ENCODE measurements at regions not wholly inside any gene's neighbourhood (a gene's known extent, or its start where the extent isn't known, plus 50 kb on each side); places are given as distances from the start of the nearest gene placed in this dataset.

DNA sequence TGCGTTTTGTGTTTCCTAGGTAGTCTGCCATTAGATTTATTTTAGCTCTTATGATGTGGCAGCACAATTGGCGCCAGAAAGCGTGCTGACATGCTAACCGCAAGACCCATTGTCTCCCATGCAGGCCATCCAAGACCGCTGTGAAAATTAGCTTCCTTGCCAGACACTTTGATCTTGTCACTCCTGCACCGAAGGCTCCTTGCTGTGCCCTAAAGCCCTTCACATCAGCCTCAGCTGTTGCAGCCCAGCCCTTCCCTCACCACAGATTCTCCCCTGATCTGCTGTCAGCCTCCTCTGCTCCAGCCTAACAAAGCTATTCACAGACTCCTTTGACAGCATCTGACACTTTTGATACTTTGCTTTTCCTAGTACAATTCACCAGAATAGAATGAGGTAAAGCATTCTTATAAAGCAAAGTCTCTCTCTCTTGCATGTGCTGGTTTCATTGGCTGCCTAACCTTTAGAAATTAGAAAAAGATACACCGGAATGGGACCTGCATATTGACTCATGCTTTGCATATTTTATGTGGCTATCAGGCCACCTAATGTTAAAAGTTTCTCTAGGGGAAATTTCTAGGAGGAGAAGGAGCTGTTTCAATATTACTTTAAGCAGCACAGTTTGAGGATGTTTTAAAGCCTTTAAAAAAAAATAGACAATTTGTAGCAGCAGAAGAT lies 280.3 kb upstream of the FMN2 start:
- Histone ChIP-seq H3K79me2 (ENCODE audit: control insufficient read depth in 1 of 2, insufficient read depth in 2 of 2, low read length in 2 of 2) (no peaks in the 10 kb centered on the region), H2BK120ac (replicated peaks; ENCODE audit: low read depth, low read length) (no peak overlapping the region), H2BK12ac (ENCODE audit: low read depth, low read length) (no peak overlapping the region), H2BK5ac (ENCODE audit: low read depth, low read length) (0 out of 2 replicates have a peak overlapping the region, but pooled peaks have one; percentile 36), H3K18ac (ENCODE audit: extremely low read depth, low read length) (no peak overlapping the region), H3K4ac (replicated peaks; ENCODE audit: insufficient read length, low read depth, low read length) (no peak overlapping the region), H3K56ac (replicated peaks; ENCODE audit: insufficient read length, low read depth, low read length) (no peak overlapping the region), H3K36me3 (ENCODE audit: control insufficient read depth in 2 of 4, insufficient read depth in 4 of 4, low read length in 3 of 4) (no peaks in the 10 kb centered on the region), H3K79me1 (ENCODE audit: low read depth, low read length) (no peaks in the 10 kb centered on the region), H3K27me3 (replicated peaks in 1 of 4; ENCODE audit: control insufficient read depth in 3 of 4, extremely low read depth in 1 of 4, insufficient read depth in 3 of 4, low read length in 3 of 4) (no peaks in the 10 kb centered on the region), H2AFZ (ENCODE audit: low read length) (no peak overlapping the region), H3K27ac (ENCODE audit: low read depth, low read length) (no peak overlapping the region), H4K8ac (ENCODE audit: extremely low read depth, insufficient read depth, low read length) (no peak overlapping the region), H3K4me3 (ENCODE audit: extremely low read depth in 1 of 4, insufficient read depth in 2 of 4, low read depth in 3 of 4, low read length in 4 of 4) (no peak overlapping the region), H4K5ac (ENCODE audit: insufficient read length, low read depth, low read length) (no peak overlapping the region), H3K9me3 (ENCODE audit: insufficient read depth in 2 of 2, low read depth in 1 of 2, low read length in 1 of 2) (no peaks in the 10 kb centered on the region), H3K23ac (ENCODE audit: insufficient read length) (no peak overlapping the region), H4K20me1 (replicated peaks in 1 of 2; ENCODE audit: control insufficient read depth in 1 of 2, insufficient read depth in 2 of 2, low read length in 2 of 2) (no peaks in the 10 kb centered on the region), H3K14ac (ENCODE audit: insufficient read length) (no peak overlapping the region), H2AK5ac (ENCODE audit: low read depth, low read length) (no peak overlapping the region; the same call in 1 of the 2 replicates), H2BK15ac (ENCODE audit: low read length) (no peak overlapping the region; the same call in 1 of the 2 replicates), H3K23me2 (ENCODE audit: low read depth, low read length) (no peaks in the 10 kb centered on the region; the same call in 1 of the 2 replicates), H2BK20ac (ENCODE audit: low read length) (no peak overlapping the region), H3K4me2 (ENCODE audit: insufficient read depth in 1 of 2, low read depth in 2 of 2, low read length in 2 of 2) (no peak overlapping the region; a peak in 1 of 4 replicates), H4K91ac (replicated peaks; ENCODE audit: insufficient read length, low read length) (no peak overlapping the region), H3K4me1 (replicated peaks in 1 of 4; ENCODE audit: control insufficient read depth in 3 of 4, insufficient read depth in 4 of 4, low read length in 3 of 4) (peaks cover 0 to 27% (median 22%) of the 10 kb centered on the region in 4 experiments; a peak in 6 of 7 replicates), H3K9ac (replicated peaks in 1 of 4; ENCODE audit: extremely low read depth in 1 of 4, low read depth in 3 of 4, low read length in 3 of 4) (no peak overlapping the region)
- FAIRE-seq (peak; percentile 7), DNase-seq (ENCODE audit: low read depth in 1 of 2, low spot score in 2 of 2) (no peak)
- ChIA-PET CTCF (ENCODE audit: partially characterized antibody) (interaction anchor here (0.7 to 2.1 kb wide), 3 partner anchors 8 to 215 kb away, joined by 3 to 13 read pairs (median 3); no protein-coding TSS in a partner anchor), POLR2A (ENCODE audit: partially characterized antibody) (interaction anchor here (0.7 kb wide), 1 partner anchor 15 kb away, joined by 3 read pairs; no protein-coding TSS in a partner anchor)
- WGBS, 2 experiments (ENCODE audit: extremely low coverage in 1 of 2, insufficient coverage in 1 of 2, insufficient read length in 1 of 2, insufficient replicate concordance in 2 of 2, low coverage in 1 of 2, low lambda C conversion rate in 2 of 2, missing lambda C conversion rate in 1 of 2), result 59% methylated on average over 7 of the region's 7 CpGs; no CpG with 5 or more reads in 1 of the 2 experiments
- TF ChIP-seq HDAC6 (IDR thresholded peaks at IDR 0.05; ENCODE audit: low read depth, low read length), result no peak
- no peak for TF ChIP-seq PHF8 (conservative IDR thresholded peaks at IDR 0.05; ENCODE audit: low read depth, low read length)
- no peak for TF ChIP-seq YY1 (IDR thresholded peaks at IDR 0.05; ENCODE audit: low read depth, low read length)
- TF ChIP-seq TBP (IDR thresholded peaks at IDR 0.05; ENCODE audit: low read depth, low read length), result no peak
- TF ChIP-seq JUN (IDR thresholded peaks at IDR 0.05; ENCODE audit: low read depth, low read length), result no peak
- TF ChIP-seq TCF12 (IDR thresholded peaks at IDR 0.05; ENCODE audit: low read depth, low read length), result 0 out of 2 replicates have a peak, but pooled peaks have one; percentile 18
- no peak for TF ChIP-seq BRCA1 (IDR thresholded peaks at IDR 0.05; ENCODE audit: low read depth, low read length)
- no peak for TF ChIP-seq SIX5 (IDR thresholded peaks at IDR 0.05; ENCODE audit: low read depth, low read length)
- no peak for TF ChIP-seq KDM5A (IDR thresholded peaks at IDR 0.05; ENCODE audit: low read length)
- TF ChIP-seq SP1 (IDR thresholded peaks at IDR 0.05; ENCODE audit: low read depth, low read length), result no peak
- TF ChIP-seq EP300 (IDR thresholded peaks at IDR 0.05; ENCODE audit: borderline replicate concordance in 1 of 2, low read depth in 2 of 2, low read length in 2 of 2), result no peak
- TF ChIP-seq SIN3A (conservative IDR thresholded peaks at IDR 0.05 in 1 of 2, IDR thresholded peaks at IDR 0.05 in 1 of 2; ENCODE audit: low read depth in 1 of 2, low read length in 2 of 2), result peak in 1 of 2 experiments; percentile 70; a peak in 1 of 4 replicates
- no peak for TF ChIP-seq POLR2AphosphoS5 (IDR thresholded peaks at IDR 0.05; ENCODE audit: low read depth, low read length)
- TF ChIP-seq SRF (IDR thresholded peaks at IDR 0.05; ENCODE audit: low read depth, low read length), result no peak

Measured in H1 (cell line).